ENCODE measurements at regions not wholly inside any gene's neighbourhood (a gene's known extent, or its start where the extent isn't known, plus 50 kb on each side); places are given as distances from the start of the nearest gene placed in this dataset.

DNA sequence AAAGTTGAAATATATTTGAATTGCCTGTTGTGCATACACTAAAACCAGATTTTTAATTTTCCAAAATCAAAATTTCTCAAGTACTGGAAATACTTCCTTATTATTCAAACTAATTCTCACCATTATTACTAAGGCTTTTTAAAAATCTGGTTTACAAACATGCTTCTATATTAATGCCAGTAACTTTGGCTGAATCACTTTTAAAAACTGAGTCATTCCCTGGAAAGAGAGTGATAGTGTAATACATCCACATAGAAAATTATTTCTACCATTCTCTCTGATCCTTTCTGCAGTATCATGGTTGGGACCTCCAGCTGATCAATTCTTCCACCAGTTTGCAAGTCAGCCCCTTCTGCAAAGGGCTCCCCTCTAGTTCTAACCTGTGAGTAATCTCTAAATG lies 165.3 kb upstream of the FAM241A start:
- Histone ChIP-seq H3K9me3 (no peaks in the 10 kb centered on the region), H3K36me3 (no peaks in the 10 kb centered on the region), H3K4me1 (no peaks in the 10 kb centered on the region), H3K4me3 (no peak overlapping the region), H3K27me3 (no peaks in the 10 kb centered on the region), H3K27ac (no peak overlapping the region)
- ATAC-seq = no peak
- TF ChIP-seq POLR2AphosphoS5 (IDR thresholded peaks at IDR 0.05) (no peak), EP300 (IDR thresholded peaks at IDR 0.05) (no peak), POLR2A (IDR thresholded peaks at IDR 0.05) (no peak)
- TF ChIP-seq, protein P1, sequence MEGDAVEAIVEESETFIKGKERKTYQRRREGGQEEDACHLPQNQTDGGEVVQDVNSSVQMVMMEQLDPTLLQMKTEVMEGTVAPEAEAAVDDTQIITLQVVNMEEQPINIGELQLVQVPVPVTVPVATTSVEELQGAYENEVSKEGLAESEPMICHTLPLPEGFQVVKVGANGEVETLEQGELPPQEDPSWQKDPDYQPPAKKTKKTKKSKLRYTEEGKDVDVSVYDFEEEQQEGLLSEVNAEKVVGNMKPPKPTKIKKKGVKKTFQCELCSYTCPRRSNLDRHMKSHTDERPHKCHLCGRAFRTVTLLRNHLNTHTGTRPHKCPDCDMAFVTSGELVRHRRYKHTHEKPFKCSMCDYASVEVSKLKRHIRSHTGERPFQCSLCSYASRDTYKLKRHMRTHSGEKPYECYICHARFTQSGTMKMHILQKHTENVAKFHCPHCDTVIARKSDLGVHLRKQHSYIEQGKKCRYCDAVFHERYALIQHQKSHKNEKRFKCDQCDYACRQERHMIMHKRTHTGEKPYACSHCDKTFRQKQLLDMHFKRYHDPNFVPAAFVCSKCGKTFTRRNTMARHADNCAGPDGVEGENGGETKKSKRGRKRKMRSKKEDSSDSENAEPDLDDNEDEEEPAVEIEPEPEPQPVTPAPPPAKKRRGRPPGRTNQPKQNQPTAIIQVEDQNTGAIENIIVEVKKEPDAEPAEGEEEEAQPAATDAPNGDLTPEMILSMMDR (IDR thresholded peaks at IDR 0.05) = no peak

DNA sequence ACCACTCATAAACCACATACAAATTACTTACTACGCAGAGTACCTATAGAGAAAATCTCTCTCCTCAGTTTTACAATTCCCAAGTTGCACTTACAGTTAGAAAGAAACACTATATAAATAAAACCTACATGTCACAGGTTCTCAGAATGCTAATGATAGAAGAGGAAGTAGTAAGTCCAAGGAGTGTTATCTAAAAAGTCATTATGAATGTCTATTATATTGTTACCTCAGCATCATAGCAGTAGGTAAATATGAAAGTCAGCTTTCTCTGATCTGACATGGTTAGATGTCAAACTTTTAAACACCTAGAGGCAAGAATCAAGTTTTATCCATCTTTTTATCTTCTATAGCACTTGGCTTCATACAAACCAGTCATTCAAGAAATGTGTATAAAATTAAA lies 163.2 kb upstream of the FAM241A start:
- ATAC-seq = no peak
- Histone ChIP-seq H3K27me3 (no peaks in the 10 kb centered on the region), H3K9me3 (no peaks in the 10 kb centered on the region), H3K4me1 (no peaks in the 10 kb centered on the region), H3K27ac (no peak overlapping the region), H3K4me3 (no peak overlapping the region), H3K36me3 (no peaks in the 10 kb centered on the region)
- TF ChIP-seq, protein P1 (IDR thresholded peaks at IDR 0.05) = no peak
- TF ChIP-seq EP300 (IDR thresholded peaks at IDR 0.05) (no peak), POLR2AphosphoS5 (IDR thresholded peaks at IDR 0.05) (no peak)
- 100% methylated on average over 1 of the region's 1 CpG for WGBS, 2 donors (ENCODE audit: low coverage in 1 of 2)

DNA sequence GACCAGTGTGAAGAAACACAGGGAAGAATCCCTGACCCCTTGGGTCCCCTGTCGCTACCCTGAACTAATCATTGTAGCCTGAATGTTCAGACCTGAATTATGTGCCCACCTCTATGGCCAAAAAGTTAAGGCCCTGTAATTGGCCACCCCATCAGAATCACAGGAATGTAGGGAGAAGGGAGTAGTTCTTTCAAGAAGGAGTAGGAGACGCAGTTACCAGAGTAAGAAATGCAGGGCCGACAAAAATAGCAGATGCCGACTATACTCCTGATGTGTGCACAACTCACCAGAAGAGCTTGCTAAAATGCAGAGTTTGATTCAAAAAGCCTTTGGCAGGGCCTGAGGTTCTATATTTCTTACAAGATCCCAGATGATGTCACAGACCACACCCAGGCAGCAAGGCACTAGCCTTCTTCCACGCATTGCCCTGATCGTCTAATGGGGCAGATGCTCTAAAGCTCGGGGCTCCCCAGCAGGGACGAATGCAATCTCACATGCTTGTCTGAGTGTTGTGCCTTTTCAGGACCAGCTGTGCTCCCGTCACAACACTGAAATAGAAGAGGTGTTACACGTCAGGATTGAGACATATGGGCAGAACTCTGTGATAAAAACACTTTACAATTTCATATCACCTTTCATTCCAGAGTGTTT lies 161.0 kb upstream of the FAM241A start:
- no peak for ATAC-seq
- TF ChIP-seq POLR2AphosphoS5 (IDR thresholded peaks at IDR 0.05) = no peak
- TF ChIP-seq POLR2A (IDR thresholded peaks at IDR 0.05) = no peak
- TF ChIP-seq, protein P1 (IDR thresholded peaks at IDR 0.05) = no peak
- TF ChIP-seq EP300 (IDR thresholded peaks at IDR 0.05) = no peak

DNA sequence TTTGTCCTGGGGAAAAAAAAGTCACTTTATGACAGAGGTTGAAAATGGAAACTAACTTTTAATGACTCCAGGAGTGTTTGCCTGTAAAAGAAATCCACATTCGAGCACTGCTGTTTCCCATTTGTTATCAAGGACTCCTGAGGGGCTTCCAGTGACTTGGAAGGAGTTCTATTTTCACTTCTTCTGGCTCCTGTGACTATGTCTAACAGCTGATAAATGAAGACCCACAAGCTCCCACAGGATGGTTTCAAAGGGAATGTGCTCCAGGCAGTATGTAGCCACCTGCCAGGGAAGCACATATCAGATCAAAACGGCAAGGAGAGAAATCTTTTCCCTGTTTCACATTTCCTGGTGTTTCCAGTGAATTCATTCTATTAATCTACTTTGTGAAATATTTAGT lies 159.8 kb upstream of the FAM241A start:
- no peak for ATAC-seq
- H3K9me3 ChIP-seq = no peaks in the 10 kb centered on the region
- H3K27ac ChIP-seq = no peak overlapping the region
- H3K36me3 ChIP-seq = no peaks in the 10 kb centered on the region
- no peak overlapping the region for H3K4me3 ChIP-seq
- TF ChIP-seq POLR2A (IDR thresholded peaks at IDR 0.05) (no peak), EP300 (IDR thresholded peaks at IDR 0.05) (no peak), POLR2AphosphoS5 (IDR thresholded peaks at IDR 0.05) (no peak)
- TF ChIP-seq, protein P1 (IDR thresholded peaks at IDR 0.05) = no peak
- 11 to 22% methylated on average over 2 of the region's 2 CpGs for WGBS, 2 donors (ENCODE audit: low coverage in 1 of 2)
- H3K27me3 ChIP-seq = no peaks in the 10 kb centered on the region
- H3K4me1 ChIP-seq = no peaks in the 10 kb centered on the region

More for the DNA sequence above, 161.0 kb upstream of the FAM241A start:
- no peak overlapping the region for H3K27ac ChIP-seq
- 48 to 57% methylated on average over 9 of the region's 10 CpGs for WGBS, 2 donors (ENCODE audit: low coverage in 1 of 2)
- H3K4me1 ChIP-seq = no peaks in the 10 kb centered on the region
- H3K36me3 ChIP-seq = no peaks in the 10 kb centered on the region
- no peak overlapping the region for H3K4me3 ChIP-seq
- no peaks in the 10 kb centered on the region for H3K9me3 ChIP-seq
- no peaks in the 10 kb centered on the region for H3K27me3 ChIP-seq

DNA sequence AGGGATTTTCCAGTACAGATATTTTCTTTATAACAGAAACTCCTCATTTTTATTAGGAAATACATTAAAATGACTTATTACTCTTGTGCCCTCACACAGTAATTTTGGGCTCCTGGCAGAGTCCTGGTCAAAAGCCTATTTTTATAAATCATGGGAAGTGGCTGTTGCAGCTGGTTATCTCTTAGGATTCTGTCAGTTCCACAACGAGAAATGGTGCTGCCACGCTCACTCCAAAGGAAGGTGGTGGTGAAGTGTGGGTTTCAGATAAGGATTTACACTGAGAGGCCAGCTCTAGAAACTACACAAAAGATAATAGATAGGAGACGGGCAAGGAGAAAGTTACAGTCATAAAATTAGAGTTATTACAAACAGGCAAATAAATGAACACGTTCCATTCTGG lies 159.2 kb upstream of the FAM241A start:
- Histone ChIP-seq H3K27me3 (no peaks in the 10 kb centered on the region), H3K27ac (no peak overlapping the region), H3K9me3 (no peaks in the 10 kb centered on the region), H3K4me3 (no peak overlapping the region), H3K4me1 (no peaks in the 10 kb centered on the region), H3K36me3 (no peaks in the 10 kb centered on the region)
- no peak for TF ChIP-seq EP300 (IDR thresholded peaks at IDR 0.05)
- TF ChIP-seq POLR2AphosphoS5 (IDR thresholded peaks at IDR 0.05) = no peak
- WGBS, 2 donors (ENCODE audit: low coverage in 1 of 2) = 37 to 80% methylated on average over 2 to 4 of the region's 4 CpGs
- no peak for ATAC-seq
